IMR-90 (cell line): ENCODE measurements at regions not wholly inside any gene's neighbourhood (a gene's known extent, or its start where the extent isn't known, plus 50 kb on each side); places are given as distances from the start of the nearest gene placed in this dataset.

ENCODE experiments used
- ATAC-seq: fragments of 200-7000 bp; cut with Tn5 transposase; 2 replicates; pipeline ENCODE4 v1.9.1; 2020; ENCODE audit warnings: low read depth, mild to moderate bottlenecking, moderate library complexity
- BruUV-seq: library from RNA; stranded (reverse); fragments of 400-500 nt; replicated peaks from 2 replicates; lab custom pipeline; 2021; lab: Mats Ljungman, UMichigan
- CTCF ChIA-PET: fragments of 300-600 bp; formaldehyde crosslinking; extraction: SDS; loops from one replicate; lab custom pipeline; 2021; ENCODE audit warnings: antibody characterized with exemption; lab: Yijun Ruan, JAX
- POLR2A ChIA-PET: fragments of 300-600 bp; sonication (Branson Sonifier 250); formaldehyde crosslinking; loops from one replicate; lab custom pipeline; 2022; ENCODE audit warnings: antibody characterized with exemption; ENCODE audit not compliant: unreplicated experiment; lab: Charles Lee
- DNase-seq: peaks from one replicate; pipeline ENCODE4 v3.0.0; 2013
- H2AFZ ChIP-seq: replicated peaks from 2 replicates; pipeline ENCODE3; 2013; ENCODE audit warnings: low read length, mild to moderate bottlenecking; ENCODE audit not compliant: poor library complexity
- H2AK5ac ChIP-seq: 2 replicates; pipeline ENCODE4 v1.6.1; 2013; ENCODE audit warnings: low read depth, low read length, inconsistent platforms
- H2AK9ac ChIP-seq: replicated peaks from 2 replicates; pipeline ENCODE3; 2013; ENCODE audit warnings: mild to moderate bottlenecking, low read depth, low read length, moderate library complexity; ENCODE audit not compliant: poor library complexity
- H2BK120ac ChIP-seq: 2 replicates; pipeline ENCODE4 v1.6.1; 2013; ENCODE audit warnings: low read depth, low read length, inconsistent platforms
- H2BK15ac ChIP-seq: 3 replicates; pipeline ENCODE4 v1.6.1; 2013; ENCODE audit warnings: low read depth, low read length, inconsistent platforms
- H2BK20ac ChIP-seq: 2 replicates; pipeline ENCODE4 v1.6.1; 2013; ENCODE audit warnings: low read depth, mild to moderate bottlenecking, inconsistent platforms, low read length, moderate library complexity
- H2BK5ac ChIP-seq: 2 replicates; pipeline ENCODE4 v1.6.1; 2013; ENCODE audit warnings: mild to moderate bottlenecking, low read depth, low read length, inconsistent platforms; ENCODE audit not compliant: poor library complexity, severe bottlenecking
- H3K14ac ChIP-seq: replicated peaks from 2 replicates; pipeline ENCODE4 v1.6.1; 2013; ENCODE audit warnings: low read depth, low read length, inconsistent platforms
- H3K18ac ChIP-seq: 2 replicates; pipeline ENCODE4 v1.6.1; 2013; ENCODE audit warnings: low read depth, low read length, control low read depth
- H3K23ac ChIP-seq: 2 replicates; pipeline ENCODE4 v1.6.1; 2013; ENCODE audit warnings: low read depth, low read length, inconsistent platforms
- H3K27ac ChIP-seq: 2 replicates; pipeline ENCODE4 v1.5.1; 2013; ENCODE audit warnings: mild to moderate bottlenecking, control low read depth, low read length; ENCODE audit not compliant: insufficient read depth
- H3K27me3 ChIP-seq: 2 replicates; pipeline ENCODE4 v1.6.1; 2013; ENCODE audit warnings: low read length; ENCODE audit not compliant: control insufficient read depth, insufficient read depth
- H3K36me3 ChIP-seq: 2 replicates; pipeline ENCODE4 v1.6.1; 2013; ENCODE audit warnings: low read length, mixed read lengths; ENCODE audit not compliant: control insufficient read depth, insufficient read depth
- H3K4ac ChIP-seq: 2 replicates; pipeline ENCODE4 v1.6.1; 2013; ENCODE audit warnings: low read depth, low read length, inconsistent platforms
- H3K4me1 ChIP-seq: 2 replicates; pipeline ENCODE4 v1.6.1; 2013; ENCODE audit warnings: low read length, mixed read lengths; ENCODE audit not compliant: control insufficient read depth, insufficient read depth
- H3K4me2 ChIP-seq: 2 replicates; pipeline ENCODE4 v1.6.1; 2013; ENCODE audit warnings: low read depth, mild to moderate bottlenecking, control low read depth, low read length, moderate library complexity
- H3K4me3 ChIP-seq: 2 replicates; pipeline ENCODE4 v1.5.1; 2013; ENCODE audit warnings: low read depth, mild to moderate bottlenecking, control low read depth, low read length, moderate library complexity; ENCODE audit not compliant: insufficient read depth
- H3K56ac ChIP-seq: 2 replicates; pipeline ENCODE4 v1.6.1; 2013; ENCODE audit warnings: low read length, inconsistent platforms; ENCODE audit not compliant: insufficient read depth; ENCODE audit errors: extremely low read depth
- H3K79me1 ChIP-seq, 2 experiments: 2 replicates each; pipeline ENCODE4 v1.6.1; 2013; ENCODE audit warnings: low read length in 2 of 2, inconsistent platforms in 1 of 2, low read depth in 1 of 2
- H3K9ac ChIP-seq: 2 replicates; pipeline ENCODE4 v1.6.1; 2013; ENCODE audit warnings: low read depth, low read length, control low read depth
- H3K9me1 ChIP-seq: 2 replicates; pipeline ENCODE4 v1.6.1; 2013; ENCODE audit warnings: low read length, inconsistent platforms; ENCODE audit not compliant: insufficient read depth
- H3K9me3 ChIP-seq: 2 replicates; pipeline ENCODE4 v1.6.1; 2013; ENCODE audit warnings: low read length; ENCODE audit not compliant: control insufficient read depth, insufficient read depth
- H4K20me1 ChIP-seq: 2 replicates; pipeline ENCODE4 v1.6.1; 2013; ENCODE audit warnings: low read length, inconsistent platforms; ENCODE audit not compliant: insufficient read depth
- H4K5ac ChIP-seq: 2 replicates; pipeline ENCODE4 v1.6.1; 2013; ENCODE audit warnings: mild to moderate bottlenecking, low read depth, low read length, control low read depth
- H4K8ac ChIP-seq, 2 experiments: 2 replicates each; pipeline ENCODE4 v1.6.1; 2013; ENCODE audit warnings: low read depth in 2 of 2, low read length in 2 of 2, control low read depth in 1 of 2, inconsistent platforms in 1 of 2
- H4K91ac ChIP-seq: 2 replicates; pipeline ENCODE4 v1.6.1; 2013; ENCODE audit warnings: low read depth, low read length, inconsistent platforms; ENCODE audit not compliant: insufficient read depth
- RCOR1 ChIP-seq: IDR thresholded peaks from 2 replicates; pipeline ENCODE4 v1.6.1; 2012; ENCODE audit warnings: mild to moderate bottlenecking, low read length, improper control_type of control experiment; ENCODE audit not compliant: insufficient replicate concordance
- RFX5 ChIP-seq: IDR thresholded peaks from 2 replicates; pipeline ENCODE4 v1.8.0; 2012; ENCODE audit warnings: low read depth, mild to moderate bottlenecking, low read length, moderate library complexity
- WGBS, 2 experiments: methylation state at CpG; one replicate each; pipeline versions ENCODE4 v1.1.5 to v1.1.7; 2013; ENCODE audit warnings: missing lambda C conversion rate in 2 of 2; ENCODE audit not compliant: insufficient read length in 1 of 2; ENCODE audit errors: extremely low coverage in 2 of 2; 5-methylcytosine and 5-hydroxymethylcytosine counted together
- dilution Hi-C: fragments of 300-500 bp; cut with HindIII; formaldehyde crosslinking; loops from one replicate; pipeline ENCODE4 v1.14.3; 2018; ENCODE audit warnings: low sequenced_read_pairs; ENCODE audit not compliant: unreplicated experiment
- in situ Hi-C: fragments of 300-500 bp; cut with MboI; formaldehyde crosslinking; loops from 3 replicates; pipeline ENCODE4 v1.14.3; 2019; ENCODE audit warnings: low sequenced_read_pairs, inconsistent platforms, mixed read lengths
- intact Hi-C: fragments of 100-400 bp; cut with micrococcal nuclease; formaldehyde crosslinking; loops from 2 replicates; pipeline ENCODE4 v1.10.0; 2022

- Histone ChIP-seq H3K9me1 (no peaks in the 10 kb centered on the region), H2BK20ac (no peak overlapping the region), H3K23ac (no peak overlapping the region), H2BK120ac (no peak overlapping the region), H2BK5ac (no peak overlapping the region), H3K4me1 (no peaks in the 10 kb centered on the region), H3K4me3 (no peak overlapping the region), H2AK9ac (no peak overlapping the region), H3K18ac (no peak overlapping the region), H3K56ac (no peak overlapping the region), H3K9me3 (no peaks in the 10 kb centered on the region), H3K14ac (no peak overlapping the region), H4K8ac (no peak overlapping the region), H3K79me1 (no peaks in the 10 kb centered on the region), H2AK5ac (no peak overlapping the region), H2BK15ac (no peak overlapping the region), H3K4me2 (no peak overlapping the region), H3K27ac (no peak overlapping the region), H3K9ac (no peak overlapping the region), H3K36me3 (no peaks in the 10 kb centered on the region), H4K20me1 (no peaks in the 10 kb centered on the region), H4K5ac (no peak overlapping the region), H3K4ac (no peak overlapping the region), H4K91ac (no peak overlapping the region), H2AFZ (no peak overlapping the region), H3K27me3 (no peaks in the 10 kb centered on the region)
- BruUV-seq = no TSS peak
- TF ChIP-seq RFX5 (no peak), RCOR1 (no peak)
- DNase-seq = no peak
- ATAC-seq = no peak
- WGBS, 2 experiments = no CpG with 5 or more reads among the region's 4 CpGs
- CTCF ChIA-PET = no interaction called here
- POLR2A ChIA-PET = no interaction called here
- dilution Hi-C loops = no loop called here
- intact Hi-C loops = no loop called here
- in situ Hi-C loops = no loop called here
Observed at GRCh38 chr3:82217571-82217970, 456.1 kb upstream of the GBE1 start.
